Stimulated activated CD4-positive, alpha-beta T cell treated with anti-CD3 and anti-CD28 coated beads, Interleukin-2, amount 100 ng/mL, for 4 hours (primary cell): ENCODE measurements at regions not wholly inside any gene's neighbourhood (a gene's known extent, or its start where the extent isn't known, plus 50 kb on each side); places are given as distances from the start of the nearest gene placed in this dataset.
"Not testable (repeated sequence)": the region's sequence is repeated elsewhere in the genome, so short reads cannot be mapped to it uniquely, and the experiment has no call there.

Experiments used
- DNase-seq: peaks from one replicate; pipeline ENCODE4 v3.0.0-alpha.2; 2020; ENCODE audit warnings: low read depth

GRCh38 chr9:99479929-99480328 lies 257.8 kb downstream of the SEC61B start:
- no peak for DNase-seq

GRCh38 chr9:99485459-99485858 lies 263.4 kb downstream of the SEC61B start:
- no peak for DNase-seq

- DNase-seq, result no peak
Observed at GRCh38 chr9:99486684-99487083, 264.6 kb downstream of the SEC61B start.

GRCh38 chr9:99488131-99489059 lies 266.3 kb downstream of the SEC61B start:
- DNase-seq, result no peak

GRCh38 chr9:99489060-99489413 lies 267.0 kb downstream of the SEC61B start:
- no peak for DNase-seq

- DNase-seq, result no peak
Observed at GRCh38 chr9:99490729-99491128, 268.6 kb downstream of the SEC61B start.

GRCh38 chr9:99491408-99492158 lies 269.5 kb downstream of the SEC61B start:
- no peak for DNase-seq

GRCh38 chr9:99497641-99498040 lies 275.6 kb downstream of the SEC61B start:
- no peak for DNase-seq

GRCh38 chr9:99498979-99499378 lies 276.9 kb downstream of the SEC61B start:
- DNase-seq, result not testable (repeated sequence)

GRCh38 chr9:99505936-99506335 lies 283.9 kb downstream of the SEC61B start:
- DNase-seq, result no peak

GRCh38 chr9:99506747-99507348 lies 284.8 kb downstream of the SEC61B start:
- no peak for DNase-seq

- no peak for DNase-seq
Observed at GRCh38 chr9:99509065-99509745, 287.1 kb downstream of the SEC61B start.

- no peak for DNase-seq
Observed at GRCh38 chr9:99509900-99510535, 287.9 kb downstream of the SEC61B start.

GRCh38 chr9:99511723-99512122 lies 289.6 kb downstream of the SEC61B start:
- DNase-seq, result no peak

GRCh38 chr9:99513441-99514112 lies 291.5 kb downstream of the SEC61B start:
- no peak for DNase-seq

GRCh38 chr9:99515093-99515492 lies 293.0 kb downstream of the SEC61B start:
- DNase-seq, result no peak

GRCh38 chr9:99515895-99516656 lies 294.0 kb downstream of the SEC61B start:
- DNase-seq, result no peak

GRCh38 chr9:99516657-99517049 lies 294.6 kb downstream of the SEC61B start:
- DNase-seq, result no peak

GRCh38 chr9:99523838-99524237 lies 297.8 kb upstream of the NR4A3 start:
- DNase-seq, result no peak

GRCh38 chr9:99531313-99531712 lies 290.4 kb upstream of the NR4A3 start:
- no peak for DNase-seq
